Activated CD4-positive, alpha-beta T cell treated with anti-CD3 and anti-CD28 coated beads, Interleukin-2, amount 50 U/mL, for 48 hours (primary cell): ENCODE measurements at regions not wholly inside any gene's neighbourhood (a gene's known extent, or its start where the extent isn't known, plus 50 kb on each side); places are given as distances from the start of the nearest gene placed in this dataset.

ENCODE experiments used
- DNase-seq, 2 experiments: peaks; one replicate each; pipeline ENCODE4 v3.0.0-alpha.2; 2020

- no peak for DNase-seq
These were observed 119.4 kb upstream of the GLI2 start for GRCh38 chr2:120616261-120616660.

GRCh38 chr2:120617055-120617454 is 118.6 kb upstream of the GLI2 start:
- no peak for DNase-seq

- no peak for DNase-seq
These were observed 116.8 kb upstream of the GLI2 start for GRCh38 chr2:120618830-120619229.

- no peak for DNase-seq
These were observed 116.1 kb upstream of the GLI2 start for GRCh38 chr2:120619579-120619978.

- no peak for DNase-seq
These were observed 115.5 kb upstream of the GLI2 start for GRCh38 chr2:120620025-120620793.

- DNase-seq, result no peak
These were observed 113.4 kb upstream of the GLI2 start for GRCh38 chr2:120622159-120622869.

GRCh38 chr2:120622886-120623753 is 112.5 kb upstream of the GLI2 start:
- no peak for DNase-seq

- no peak for DNase-seq
These were observed 111.5 kb upstream of the GLI2 start for GRCh38 chr2:120624061-120624737.

GRCh38 chr2:120624738-120625446 is 110.8 kb upstream of the GLI2 start:
- no peak for DNase-seq

GRCh38 chr2:120625865-120626560 is 109.7 kb upstream of the GLI2 start:
- no peak for DNase-seq

GRCh38 chr2:120626566-120626965 is 109.1 kb upstream of the GLI2 start:
- no peak for DNase-seq

GRCh38 chr2:120628248-120628647 is 107.4 kb upstream of the GLI2 start:
- no peak for DNase-seq

- DNase-seq, result no peak
These were observed 106.3 kb upstream of the GLI2 start for GRCh38 chr2:120629241-120629895.

GRCh38 chr2:120630031-120630701 is 105.5 kb upstream of the GLI2 start:
- no peak for DNase-seq

- DNase-seq, result no peak
These were observed 104.4 kb upstream of the GLI2 start for GRCh38 chr2:120631236-120631635.

- no peak for DNase-seq
These were observed 103.9 kb upstream of the GLI2 start for GRCh38 chr2:120631724-120632123.

- no peak for DNase-seq
These were observed 102.6 kb upstream of the GLI2 start for GRCh38 chr2:120632796-120633646.

GRCh38 chr2:120634533-120634932 is 101.1 kb upstream of the GLI2 start:
- no peak for DNase-seq

GRCh38 chr2:120635146-120635545 is 100.5 kb upstream of the GLI2 start:
- DNase-seq, result no peak
